ENCODE measurements at regions not wholly inside any gene's neighbourhood (a gene's known extent, or its start where the extent isn't known, plus 50 kb on each side); places are given as distances from the start of the nearest gene placed in this dataset.
"Not testable (repeated sequence)": the region's sequence is repeated elsewhere in the genome, so short reads cannot be mapped to it uniquely, and the experiment has no call there.

DNA sequence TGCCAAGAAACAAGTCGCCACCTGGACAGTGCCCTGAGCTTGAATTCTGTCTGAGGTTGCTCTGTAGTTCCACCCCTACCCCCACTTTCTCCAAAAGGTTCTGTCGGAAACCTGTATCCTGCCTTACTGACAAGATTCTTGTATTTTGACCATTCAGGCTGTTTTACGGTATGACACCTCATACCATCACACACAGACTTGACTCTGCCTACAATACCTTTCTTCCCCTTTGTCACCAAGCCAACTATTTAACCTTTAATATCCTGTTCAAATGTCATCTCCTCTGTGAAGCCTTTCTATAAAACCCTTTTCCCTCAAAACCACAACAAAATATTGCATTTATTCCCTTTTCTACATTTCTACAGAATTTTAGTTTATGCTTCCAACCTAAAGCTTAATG lies 161.9 kb downstream of the VSIG4 start:
- H3K36me3 ChIP-seq (ENCODE audit: low read depth): no peaks in the 10 kb centered on the region
- H3K9me3 ChIP-seq (ENCODE audit: insufficient read depth, low read depth): no peaks in the 10 kb centered on the region
- no peak overlapping the region for H3K27ac ChIP-seq
- H3K9me2 ChIP-seq (ENCODE audit: insufficient read depth): no peaks in the 10 kb centered on the region
- H4K20me1 ChIP-seq (ENCODE audit: insufficient read depth): no peaks in the 10 kb centered on the region
- no peak for DNase-seq
- no peaks in the 10 kb centered on the region for H3K27me3 ChIP-seq (ENCODE audit: insufficient read depth, low read depth)
- CTCF ChIA-PET: no interaction called here
- no TSS peak for BruUV-seq (replicated peaks)
- H3K4me2 ChIP-seq: no peak overlapping the region
- TF ChIP-seq CTCF (conservative IDR thresholded peaks at IDR 0.05): no peak
- no peak for TF ChIP-seq EZH2 (IDR thresholded peaks at IDR 0.05; ENCODE audit: low read depth)
- no peak overlapping the region for H3K4me3 ChIP-seq
- H3F3A ChIP-seq (ENCODE audit: insufficient read depth, low read depth): no peaks in the 10 kb centered on the region
- H3K4me1 ChIP-seq (replicated peaks; ENCODE audit: insufficient read depth): no peaks in the 10 kb centered on the region
- no peaks in the 10 kb centered on the region for H3K79me2 ChIP-seq (ENCODE audit: low read depth)
- POLR2A ChIA-PET (ENCODE audit: unreplicated experiment): no interaction called here
- H2AFZ ChIP-seq: no peak overlapping the region
- intact Hi-C loops (cut with micrococcal nuclease; ENCODE audit: unreplicated experiment): no loop called here

DNA sequence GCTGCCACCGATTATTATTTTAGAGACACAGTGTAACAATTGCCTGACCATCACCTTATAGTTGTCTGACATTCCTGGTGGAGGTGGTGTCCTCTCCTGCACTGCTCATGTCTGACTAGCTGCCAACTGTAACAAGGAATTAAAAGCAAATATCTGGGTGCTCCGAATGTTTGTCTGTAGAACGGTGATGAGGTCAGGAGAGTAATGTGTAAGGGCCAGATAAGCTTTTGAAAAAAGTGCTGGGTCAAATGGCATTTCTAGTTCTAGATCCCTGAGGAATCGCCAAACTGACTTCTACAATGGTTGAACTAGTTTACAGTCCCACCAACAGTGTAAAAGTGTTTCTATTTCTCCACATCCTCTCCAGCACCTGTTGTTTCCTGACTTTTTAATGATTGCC lies 164.3 kb downstream of the VSIG4 start:
- CTCF ChIA-PET; H3K4me3 ChIP-seq; H3K4me1 ChIP-seq (replicated peaks; ENCODE audit: insufficient read depth); H3K27me3 ChIP-seq (ENCODE audit: insufficient read depth, low read depth); H3K79me2 ChIP-seq (ENCODE audit: low read depth); H3K36me3 ChIP-seq (ENCODE audit: low read depth); H3F3A ChIP-seq (ENCODE audit: insufficient read depth, low read depth); H4K20me1 ChIP-seq (ENCODE audit: insufficient read depth); H3K4me2 ChIP-seq; H3K27ac ChIP-seq; intact Hi-C loops (cut with micrococcal nuclease; ENCODE audit: unreplicated experiment); H3K9me2 ChIP-seq (ENCODE audit: insufficient read depth); POLR2A ChIA-PET (ENCODE audit: unreplicated experiment); H3K9me3 ChIP-seq (ENCODE audit: insufficient read depth, low read depth); DNase-seq; H2AFZ ChIP-seq; BruUV-seq (replicated peaks): not testable (repeated sequence)

- Histone ChIP-seq H3K4me3 (no peak overlapping the region), H3K27me3 (ENCODE audit: insufficient read depth, low read depth) (no peaks in the 10 kb centered on the region), H3K9me3 (ENCODE audit: insufficient read depth, low read depth) (no peaks in the 10 kb centered on the region), H3K4me2 (no peak overlapping the region), H2AFZ (no peak overlapping the region), H3K36me3 (ENCODE audit: low read depth) (no peaks in the 10 kb centered on the region), H3K27ac (no peak overlapping the region), H3K4me1 (replicated peaks; ENCODE audit: insufficient read depth) (no peaks in the 10 kb centered on the region), H4K20me1 (ENCODE audit: insufficient read depth) (no peaks in the 10 kb centered on the region), H3K79me2 (ENCODE audit: low read depth) (no peaks in the 10 kb centered on the region), H3K9me2 (ENCODE audit: insufficient read depth) (no peaks in the 10 kb centered on the region), H3F3A (ENCODE audit: insufficient read depth, low read depth) (no peaks in the 10 kb centered on the region)
- intact Hi-C loops (cut with micrococcal nuclease; ENCODE audit: unreplicated experiment): loop anchor here (5.0 kb wide), 1 partner anchor 113 kb away; no protein-coding TSS in a partner anchor
- POLR2A ChIA-PET (ENCODE audit: unreplicated experiment): no interaction called here
- no peak for DNase-seq
- no TSS peak for BruUV-seq (replicated peaks)
- TF ChIP-seq EZH2 (IDR thresholded peaks at IDR 0.05; ENCODE audit: low read depth) (no peak), CTCF (conservative IDR thresholded peaks at IDR 0.05) (no peak)
- CTCF ChIA-PET: no interaction called here
These were observed 165.1 kb downstream of the VSIG4 start for GRCh38 chrX:65874765-65875164.

- H2AFZ ChIP-seq: no peak overlapping the region
- no peaks in the 10 kb centered on the region for H3K27me3 ChIP-seq (ENCODE audit: insufficient read depth, low read depth)
- H3K79me2 ChIP-seq (ENCODE audit: low read depth): no peaks in the 10 kb centered on the region
- no peak for DNase-seq
- TF ChIP-seq EZH2 (IDR thresholded peaks at IDR 0.05; ENCODE audit: low read depth) (no peak), CTCF (conservative IDR thresholded peaks at IDR 0.05) (no peak)
- ChIA-PET POLR2A (ENCODE audit: unreplicated experiment) (no interaction called here), CTCF (no interaction called here)
- no peak overlapping the region for H3K4me2 ChIP-seq
- no peak overlapping the region for H3K4me3 ChIP-seq
- no peaks in the 10 kb centered on the region for H3F3A ChIP-seq (ENCODE audit: insufficient read depth, low read depth)
- no peaks in the 10 kb centered on the region for H3K36me3 ChIP-seq (ENCODE audit: low read depth)
- no peaks in the 10 kb centered on the region for H3K4me1 ChIP-seq (replicated peaks; ENCODE audit: insufficient read depth)
- no peaks in the 10 kb centered on the region for H3K9me3 ChIP-seq (ENCODE audit: insufficient read depth, low read depth)
- intact Hi-C loops (cut with micrococcal nuclease; ENCODE audit: unreplicated experiment): loop anchor here (5.0 kb wide), 1 partner anchor 113 kb away; no protein-coding TSS in a partner anchor
- no peaks in the 10 kb centered on the region for H3K9me2 ChIP-seq (ENCODE audit: insufficient read depth)
- BruUV-seq (replicated peaks): no TSS peak
- no peaks in the 10 kb centered on the region for H4K20me1 ChIP-seq (ENCODE audit: insufficient read depth)
- H3K27ac ChIP-seq: no peak overlapping the region
These were observed 165.8 kb downstream of the VSIG4 start for GRCh38 chrX:65874110-65874509.

Measured in PC-9 (cell line).